GM12878 (cell line): ENCODE measurements at regions not wholly inside any gene's neighbourhood (a gene's known extent, or its start where the extent isn't known, plus 50 kb on each side); places are given as distances from the start of the nearest gene placed in this dataset.

ENCODE experiments used
- CREB1 ChIP-seq: IDR thresholded peaks from 2 replicates; pipeline ENCODE4 v1.6.1; 2012; ENCODE audit warnings: low read depth, mild to moderate bottlenecking, inconsistent platforms
- NRF1 ChIP-seq: conservative IDR thresholded peaks from 2 replicates; pipeline ENCODE4 v1.6.1; 2011; ENCODE audit warnings: mild to moderate bottlenecking, low read depth, low read length, improper control_type of control experiment
- POLR2A ChIP-seq: IDR thresholded peaks from 2 replicates; pipeline ENCODE4 v1.6.1; 2011; ENCODE audit warnings: low read depth, mild to moderate bottlenecking, low read length
- POU2F2 ChIP-seq: IDR thresholded peaks from 3 replicates; pipeline ENCODE4 v1.6.1; 2011; ENCODE audit warnings: low read depth, mild to moderate bottlenecking, low read length, borderline replicate concordance
- RCOR1 ChIP-seq: conservative IDR thresholded peaks from 2 replicates; pipeline ENCODE4 v1.6.1; 2012; ENCODE audit warnings: low read depth, low read length, improper control_type of control experiment
- ZNF274 ChIP-seq: IDR thresholded peaks from one replicate; pipeline ENCODE4 v1.8.0; 2011; ENCODE audit not compliant: insufficient read length, insufficient read depth
- TF ChIP-seq, protein P1 (sequence below), 3 experiments: IDR thresholded peaks in 2 of 3; conservative IDR thresholded peaks in 1 of 3; 2 replicates each; pipeline ENCODE4 v1.5.1; 2011; ENCODE audit warnings: low read depth in 3 of 3, low read length in 3 of 3, mild to moderate bottlenecking in 3 of 3, control low read depth in 2 of 3, moderate library complexity in 2 of 3, inconsistent platforms in 1 of 3, mixed read lengths in 1 of 3; ENCODE audit not compliant: control insufficient read depth in 2 of 3, insufficient read depth in 1 of 3; ENCODE audit errors: extremely low read depth in 1 of 3
- TF ChIP-seq, protein P2 (sequence below): IDR thresholded peaks from 2 replicates; pipeline ENCODE4 v1.6.1; 2012; ENCODE audit warnings: mild to moderate bottlenecking, low read depth, low read length
- TF ChIP-seq, protein P3 (sequence below): fragments of 450-650 bp; IDR thresholded peaks from 2 replicates; pipeline ENCODE4 v1.6.1; 2014; ENCODE audit warnings: mild to moderate bottlenecking
- TF ChIP-seq, protein P4 (sequence below): fragments of 450-650 bp; IDR thresholded peaks from 2 replicates; pipeline ENCODE4 v1.6.1; 2016; ENCODE audit warnings: mild to moderate bottlenecking, moderate library complexity, borderline replicate concordance
- TF ChIP-seq, protein P5 (sequence below): IDR thresholded peaks from 2 replicates; pipeline ENCODE4 v1.6.1; 2011; ENCODE audit warnings: low read depth, low read length, improper control_type of control experiment, borderline replicate concordance

DNA sequence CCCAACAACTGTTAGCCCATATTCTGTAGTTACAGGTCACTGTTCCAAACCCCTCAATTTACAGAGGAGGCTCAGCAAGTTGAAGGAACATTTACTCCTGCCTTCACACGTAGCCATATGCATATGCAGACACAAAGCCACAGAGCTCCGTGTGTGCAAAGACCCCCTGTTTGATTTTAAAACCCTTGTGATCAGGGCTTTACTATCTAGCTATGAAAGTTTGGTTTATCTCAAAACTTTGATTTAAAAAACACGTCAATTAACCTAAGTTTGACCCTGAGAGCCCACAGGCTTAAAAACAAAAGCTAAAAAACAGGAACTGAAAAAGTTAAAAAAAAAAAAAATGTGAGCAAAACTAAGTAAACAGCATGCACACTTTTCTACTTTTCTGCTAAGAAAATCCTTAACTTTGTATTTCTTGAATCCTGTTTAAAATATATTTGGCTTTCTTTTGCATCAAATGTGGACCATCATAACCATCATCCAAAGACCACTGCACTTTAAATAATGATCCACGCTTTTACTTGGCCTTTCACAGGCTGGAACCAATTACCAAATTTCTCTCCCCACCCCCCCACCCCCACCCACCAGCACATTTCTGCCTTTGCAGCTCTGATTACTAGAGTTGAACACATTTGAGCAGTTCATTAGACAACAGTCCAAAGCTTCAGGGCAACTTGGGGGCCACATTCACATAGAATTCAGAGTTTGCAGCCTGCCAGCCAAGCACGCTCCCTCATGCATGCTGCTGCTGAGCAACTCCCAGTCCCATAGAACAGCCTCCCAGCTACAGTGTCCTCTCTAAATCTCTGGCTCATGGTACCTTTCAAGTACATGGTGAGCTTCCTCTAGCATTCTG, 128.8 kb upstream of the MAP3K1 start:
- TF ChIP-seq, protein P1, sequence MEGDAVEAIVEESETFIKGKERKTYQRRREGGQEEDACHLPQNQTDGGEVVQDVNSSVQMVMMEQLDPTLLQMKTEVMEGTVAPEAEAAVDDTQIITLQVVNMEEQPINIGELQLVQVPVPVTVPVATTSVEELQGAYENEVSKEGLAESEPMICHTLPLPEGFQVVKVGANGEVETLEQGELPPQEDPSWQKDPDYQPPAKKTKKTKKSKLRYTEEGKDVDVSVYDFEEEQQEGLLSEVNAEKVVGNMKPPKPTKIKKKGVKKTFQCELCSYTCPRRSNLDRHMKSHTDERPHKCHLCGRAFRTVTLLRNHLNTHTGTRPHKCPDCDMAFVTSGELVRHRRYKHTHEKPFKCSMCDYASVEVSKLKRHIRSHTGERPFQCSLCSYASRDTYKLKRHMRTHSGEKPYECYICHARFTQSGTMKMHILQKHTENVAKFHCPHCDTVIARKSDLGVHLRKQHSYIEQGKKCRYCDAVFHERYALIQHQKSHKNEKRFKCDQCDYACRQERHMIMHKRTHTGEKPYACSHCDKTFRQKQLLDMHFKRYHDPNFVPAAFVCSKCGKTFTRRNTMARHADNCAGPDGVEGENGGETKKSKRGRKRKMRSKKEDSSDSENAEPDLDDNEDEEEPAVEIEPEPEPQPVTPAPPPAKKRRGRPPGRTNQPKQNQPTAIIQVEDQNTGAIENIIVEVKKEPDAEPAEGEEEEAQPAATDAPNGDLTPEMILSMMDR (IDR thresholded peaks at IDR 0.05 in 2 of 3, conservative IDR thresholded peaks at IDR 0.05 in 1 of 3; ENCODE audit: control insufficient read depth in 2 of 3, extremely low read depth in 1 of 3, insufficient read depth in 1 of 3, low read depth in 3 of 3, low read length in 3 of 3) = no peak
- TF ChIP-seq, protein P2, sequence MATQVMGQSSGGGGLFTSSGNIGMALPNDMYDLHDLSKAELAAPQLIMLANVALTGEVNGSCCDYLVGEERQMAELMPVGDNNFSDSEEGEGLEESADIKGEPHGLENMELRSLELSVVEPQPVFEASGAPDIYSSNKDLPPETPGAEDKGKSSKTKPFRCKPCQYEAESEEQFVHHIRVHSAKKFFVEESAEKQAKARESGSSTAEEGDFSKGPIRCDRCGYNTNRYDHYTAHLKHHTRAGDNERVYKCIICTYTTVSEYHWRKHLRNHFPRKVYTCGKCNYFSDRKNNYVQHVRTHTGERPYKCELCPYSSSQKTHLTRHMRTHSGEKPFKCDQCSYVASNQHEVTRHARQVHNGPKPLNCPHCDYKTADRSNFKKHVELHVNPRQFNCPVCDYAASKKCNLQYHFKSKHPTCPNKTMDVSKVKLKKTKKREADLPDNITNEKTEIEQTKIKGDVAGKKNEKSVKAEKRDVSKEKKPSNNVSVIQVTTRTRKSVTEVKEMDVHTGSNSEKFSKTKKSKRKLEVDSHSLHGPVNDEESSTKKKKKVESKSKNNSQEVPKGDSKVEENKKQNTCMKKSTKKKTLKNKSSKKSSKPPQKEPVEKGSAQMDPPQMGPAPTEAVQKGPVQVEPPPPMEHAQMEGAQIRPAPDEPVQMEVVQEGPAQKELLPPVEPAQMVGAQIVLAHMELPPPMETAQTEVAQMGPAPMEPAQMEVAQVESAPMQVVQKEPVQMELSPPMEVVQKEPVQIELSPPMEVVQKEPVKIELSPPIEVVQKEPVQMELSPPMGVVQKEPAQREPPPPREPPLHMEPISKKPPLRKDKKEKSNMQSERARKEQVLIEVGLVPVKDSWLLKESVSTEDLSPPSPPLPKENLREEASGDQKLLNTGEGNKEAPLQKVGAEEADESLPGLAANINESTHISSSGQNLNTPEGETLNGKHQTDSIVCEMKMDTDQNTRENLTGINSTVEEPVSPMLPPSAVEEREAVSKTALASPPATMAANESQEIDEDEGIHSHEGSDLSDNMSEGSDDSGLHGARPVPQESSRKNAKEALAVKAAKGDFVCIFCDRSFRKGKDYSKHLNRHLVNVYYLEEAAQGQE = no peak
- TF ChIP-seq, protein P3, sequence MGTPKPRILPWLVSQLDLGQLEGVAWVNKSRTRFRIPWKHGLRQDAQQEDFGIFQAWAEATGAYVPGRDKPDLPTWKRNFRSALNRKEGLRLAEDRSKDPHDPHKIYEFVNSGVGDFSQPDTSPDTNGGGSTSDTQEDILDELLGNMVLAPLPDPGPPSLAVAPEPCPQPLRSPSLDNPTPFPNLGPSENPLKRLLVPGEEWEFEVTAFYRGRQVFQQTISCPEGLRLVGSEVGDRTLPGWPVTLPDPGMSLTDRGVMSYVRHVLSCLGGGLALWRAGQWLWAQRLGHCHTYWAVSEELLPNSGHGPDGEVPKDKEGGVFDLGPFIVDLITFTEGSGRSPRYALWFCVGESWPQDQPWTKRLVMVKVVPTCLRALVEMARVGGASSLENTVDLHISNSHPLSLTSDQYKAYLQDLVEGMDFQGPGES = no peak
- peak; percentile 84; the same call in 2 of the 3 replicates for TF ChIP-seq POU2F2
- TF ChIP-seq, protein P4, sequence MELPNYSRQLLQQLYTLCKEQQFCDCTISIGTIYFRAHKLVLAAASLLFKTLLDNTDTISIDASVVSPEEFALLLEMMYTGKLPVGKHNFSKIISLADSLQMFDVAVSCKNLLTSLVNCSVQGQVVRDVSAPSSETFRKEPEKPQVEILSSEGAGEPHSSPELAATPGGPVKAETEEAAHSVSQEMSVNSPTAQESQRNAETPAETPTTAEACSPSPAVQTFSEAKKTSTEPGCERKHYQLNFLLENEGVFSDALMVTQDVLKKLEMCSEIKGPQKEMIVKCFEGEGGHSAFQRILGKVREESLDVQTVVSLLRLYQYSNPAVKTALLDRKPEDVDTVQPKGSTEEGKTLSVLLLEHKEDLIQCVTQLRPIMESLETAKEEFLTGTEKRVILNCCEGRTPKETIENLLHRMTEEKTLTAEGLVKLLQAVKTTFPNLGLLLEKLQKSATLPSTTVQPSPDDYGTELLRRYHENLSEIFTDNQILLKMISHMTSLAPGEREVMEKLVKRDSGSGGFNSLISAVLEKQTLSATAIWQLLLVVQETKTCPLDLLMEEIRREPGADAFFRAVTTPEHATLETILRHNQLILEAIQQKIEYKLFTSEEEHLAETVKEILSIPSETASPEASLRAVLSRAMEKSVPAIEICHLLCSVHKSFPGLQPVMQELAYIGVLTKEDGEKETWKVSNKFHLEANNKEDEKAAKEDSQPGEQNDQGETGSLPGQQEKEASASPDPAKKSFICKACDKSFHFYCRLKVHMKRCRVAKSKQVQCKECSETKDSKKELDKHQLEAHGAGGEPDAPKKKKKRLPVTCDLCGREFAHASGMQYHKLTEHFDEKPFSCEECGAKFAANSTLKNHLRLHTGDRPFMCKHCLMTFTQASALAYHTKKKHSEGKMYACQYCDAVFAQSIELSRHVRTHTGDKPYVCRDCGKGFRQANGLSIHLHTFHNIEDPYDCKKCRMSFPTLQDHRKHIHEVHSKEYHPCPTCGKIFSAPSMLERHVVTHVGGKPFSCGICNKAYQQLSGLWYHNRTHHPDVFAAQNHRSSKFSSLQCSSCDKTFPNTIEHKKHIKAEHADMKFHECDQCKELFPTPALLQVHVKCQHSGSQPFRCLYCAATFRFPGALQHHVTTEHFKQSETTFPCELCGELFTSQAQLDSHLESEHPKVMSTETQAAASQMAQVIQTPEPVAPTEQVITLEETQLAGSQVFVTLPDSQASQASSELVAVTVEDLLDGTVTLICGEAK = no peak
- peak; percentile 79; the same call in 1 of the 2 replicates for TF ChIP-seq RCOR1
- no peak for TF ChIP-seq NRF1
- no peak for TF ChIP-seq ZNF274
- TF ChIP-seq CREB1 = 0 out of 2 replicates have a peak, but pooled peaks have one; percentile 19
- TF ChIP-seq, protein P5, sequence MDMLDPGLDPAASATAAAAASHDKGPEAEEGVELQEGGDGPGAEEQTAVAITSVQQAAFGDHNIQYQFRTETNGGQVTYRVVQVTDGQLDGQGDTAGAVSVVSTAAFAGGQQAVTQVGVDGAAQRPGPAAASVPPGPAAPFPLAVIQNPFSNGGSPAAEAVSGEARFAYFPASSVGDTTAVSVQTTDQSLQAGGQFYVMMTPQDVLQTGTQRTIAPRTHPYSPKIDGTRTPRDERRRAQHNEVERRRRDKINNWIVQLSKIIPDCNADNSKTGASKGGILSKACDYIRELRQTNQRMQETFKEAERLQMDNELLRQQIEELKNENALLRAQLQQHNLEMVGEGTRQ = no peak
- TF ChIP-seq POLR2A = no peak
